ENCODE measurements at regions not wholly inside any gene's neighbourhood (a gene's known extent, or its start where the extent isn't known, plus 50 kb on each side); places are given as distances from the start of the nearest gene placed in this dataset.

- no peaks in the 10 kb centered on the region for H3K27me3 ChIP-seq (ENCODE audit: insufficient read depth, poor library complexity, severe bottlenecking)
- TF ChIP-seq POLR2AphosphoS5 (IDR thresholded peaks at IDR 0.05; ENCODE audit: low read depth): no peak
- TF ChIP-seq REST (IDR thresholded peaks at IDR 0.05; ENCODE audit: insufficient replicate concordance, low read depth): no peak
- no peak for TF ChIP-seq CTCF (IDR thresholded peaks at IDR 0.05; ENCODE audit: insufficient read depth, low read length)
- TF ChIP-seq SPI1 (IDR thresholded peaks at IDR 0.05; ENCODE audit: borderline replicate concordance, low read depth): no peak
- TF ChIP-seq GABPA (IDR thresholded peaks at IDR 0.05; ENCODE audit: low read depth): no peak
- no peak overlapping the region for H3K4me3 ChIP-seq (replicated peaks; ENCODE audit: insufficient read depth, low read length)
- DNase-seq (ENCODE audit: low read depth in 1 of 2, low spot score in 1 of 2): no peak
- no peak overlapping the region for H3K27ac ChIP-seq (replicated peaks)
These were observed 318.7 kb downstream of the RMST start for GRCh38 chr12:97781342-97781741.

- H3K27ac ChIP-seq (replicated peaks): no peak overlapping the region
- TF ChIP-seq GABPA (IDR thresholded peaks at IDR 0.05; ENCODE audit: low read depth) (no peak), POLR2AphosphoS5 (IDR thresholded peaks at IDR 0.05; ENCODE audit: low read depth) (no peak), SPI1 (IDR thresholded peaks at IDR 0.05; ENCODE audit: borderline replicate concordance, low read depth) (no peak), REST (IDR thresholded peaks at IDR 0.05; ENCODE audit: insufficient replicate concordance, low read depth) (no peak), CTCF (IDR thresholded peaks at IDR 0.05; ENCODE audit: insufficient read depth, low read length) (no peak)
- no peaks in the 10 kb centered on the region for H3K27me3 ChIP-seq (ENCODE audit: insufficient read depth, poor library complexity, severe bottlenecking)
- H3K4me3 ChIP-seq (replicated peaks; ENCODE audit: insufficient read depth, low read length): no peak overlapping the region
- DNase-seq (ENCODE audit: low read depth in 1 of 2, low spot score in 1 of 2): no peak
These were observed 322.3 kb downstream of the RMST start for GRCh38 chr12:97784904-97785303.

GRCh38 chr12:97790281-97790680, 327.7 kb downstream of the RMST start:
- Histone ChIP-seq H3K27me3 (ENCODE audit: insufficient read depth, poor library complexity, severe bottlenecking) (no peaks in the 10 kb centered on the region), H3K4me3 (replicated peaks; ENCODE audit: insufficient read depth, low read length) (no peak overlapping the region), H3K27ac (replicated peaks) (no peak overlapping the region)
- TF ChIP-seq REST (IDR thresholded peaks at IDR 0.05; ENCODE audit: insufficient replicate concordance, low read depth) (no peak), GABPA (IDR thresholded peaks at IDR 0.05; ENCODE audit: low read depth) (no peak), SPI1 (IDR thresholded peaks at IDR 0.05; ENCODE audit: borderline replicate concordance, low read depth) (no peak), POLR2AphosphoS5 (IDR thresholded peaks at IDR 0.05; ENCODE audit: low read depth) (no peak), CTCF (IDR thresholded peaks at IDR 0.05; ENCODE audit: insufficient read depth, low read length) (no peak)
- DNase-seq (ENCODE audit: low read depth in 1 of 2, low spot score in 1 of 2): no peak

Data from HL-60 (cell line).